GM19035 (cell line): ENCODE measurements at regions not wholly inside any gene's neighbourhood (a gene's known extent, or its start where the extent isn't known, plus 50 kb on each side); places are given as distances from the start of the nearest gene placed in this dataset.
"Not testable (repeated sequence)": the region's sequence is repeated elsewhere in the genome, so short reads cannot be mapped to it uniquely, and the experiment has no call there.

ENCODE experiments used
- ATAC-seq: cut with Tn5 transposase; IDR thresholded peaks from one replicate; pipeline ENCODE4 v1.9.1; 2021; ENCODE audit not compliant: unreplicated experiment

GRCh38 chr3:35045118-35045517, 594.2 kb upstream of the ARPP21 start:
- no peak for ATAC-seq

- ATAC-seq = no peak
Measured at GRCh38 chr3:35064761-35065160, 574.6 kb upstream of the ARPP21 start.

GRCh38 chr3:35065891-35066290, 573.4 kb upstream of the ARPP21 start:
- ATAC-seq = no peak

GRCh38 chr3:35067750-35068149, 571.6 kb upstream of the ARPP21 start:
- no peak for ATAC-seq

- no peak for ATAC-seq
Measured at GRCh38 chr3:35070088-35070487, 569.2 kb upstream of the ARPP21 start.

GRCh38 chr3:35071772-35072171, 567.6 kb upstream of the ARPP21 start:
- ATAC-seq = no peak

GRCh38 chr3:35078780-35079179, 560.5 kb upstream of the ARPP21 start:
- ATAC-seq = no peak

GRCh38 chr3:35079403-35079802, 559.9 kb upstream of the ARPP21 start:
- ATAC-seq = no peak

- ATAC-seq = no peak
Measured at GRCh38 chr3:35081899-35082298, 557.4 kb upstream of the ARPP21 start.

GRCh38 chr3:35088943-35089342, 550.4 kb upstream of the ARPP21 start:
- no peak for ATAC-seq

- ATAC-seq = no peak
Measured at GRCh38 chr3:35114686-35115085, 524.6 kb upstream of the ARPP21 start.

GRCh38 chr3:35120026-35120425, 519.3 kb upstream of the ARPP21 start:
- ATAC-seq = no peak

GRCh38 chr3:35137612-35138011, 501.7 kb upstream of the ARPP21 start:
- ATAC-seq = no peak

GRCh38 chr3:35141406-35141805, 497.9 kb upstream of the ARPP21 start:
- ATAC-seq = no peak

- ATAC-seq = no peak
Measured at GRCh38 chr3:35144011-35144410, 495.3 kb upstream of the ARPP21 start.

- not testable (repeated sequence) for ATAC-seq
Measured at GRCh38 chr3:35146256-35147035, 492.9 kb upstream of the ARPP21 start.

GRCh38 chr3:35183927-35184675, 455.2 kb upstream of the ARPP21 start:
- ATAC-seq = no peak

GRCh38 chr3:35184775-35185174, 454.6 kb upstream of the ARPP21 start:
- no peak for ATAC-seq

- ATAC-seq = no peak
Measured at GRCh38 chr3:35187908-35188307, 451.4 kb upstream of the ARPP21 start.

GRCh38 chr3:35194666-35195065, 444.7 kb upstream of the ARPP21 start:
- ATAC-seq = no peak

- ATAC-seq = no peak
Measured at GRCh38 chr3:35198857-35199256, 440.5 kb upstream of the ARPP21 start.

- ATAC-seq = no peak
Measured at GRCh38 chr3:35200056-35200455, 439.3 kb upstream of the ARPP21 start.
